Neutrophil (primary cell): ENCODE measurements at regions not wholly inside any gene's neighbourhood (a gene's known extent, or its start where the extent isn't known, plus 50 kb on each side); places are given as distances from the start of the nearest gene placed in this dataset.
"Not testable (repeated sequence)": the region's sequence is repeated elsewhere in the genome, so short reads cannot be mapped to it uniquely, and the experiment has no call there.

Experiments
- H3K27ac ChIP-seq: fragments of 200-600 bp; sonication (generic); 2 replicates; pipeline ENCODE4 v1.5.1; 2016; ENCODE audit warnings: mild to moderate bottlenecking, moderate library complexity
- H3K27me3 ChIP-seq: fragments of 200-600 bp; sonication (generic); 2 replicates; pipeline ENCODE4 v1.6.0; 2016; ENCODE audit warnings: mild to moderate bottlenecking
- H3K36me3 ChIP-seq: fragments of 200-600 bp; sonication (generic); 2 replicates; pipeline ENCODE4 v1.5.1; 2017
- H3K4me1 ChIP-seq, 2 experiments: fragments of 200-600 bp in 1 of 2; sonication (generic) in 1 of 2; 1 replicate in 1 of 2; 2 replicates in 1 of 2; pipeline versions ENCODE4 v1.5.1 to v1.6.1; 2013 to 2016; ENCODE audit warnings: low read depth in 1 of 2, low read length in 1 of 2, mild to moderate bottlenecking in 1 of 2, moderate library complexity in 1 of 2; ENCODE audit not compliant: control insufficient read depth in 1 of 2, insufficient read depth in 1 of 2
- H3K4me3 ChIP-seq, 2 experiments: fragments of 200-600 bp in 1 of 2; sonication (generic) in 1 of 2; 1 replicate in 1 of 2; 2 replicates in 1 of 2; pipeline ENCODE4 v1.5.1; 2013 to 2016; ENCODE audit warnings: low read depth in 1 of 2, low read length in 1 of 2, mild to moderate bottlenecking in 1 of 2, moderate library complexity in 1 of 2
- H3K9me3 ChIP-seq: fragments of 200-600 bp; sonication (generic); 2 replicates; pipeline ENCODE4 v1.5.1; 2016
- CTCF ChIP-seq: fragments of 200-600 bp; sonication (generic); IDR thresholded peaks from 2 replicates; pipeline ENCODE4 v1.5.1; 2016; ENCODE audit warnings: antibody characterized with exemption

- no peaks in the 10 kb centered on the region for H3K4me1 ChIP-seq
- no peaks in the 10 kb centered on the region for H3K9me3 ChIP-seq
- H3K36me3 ChIP-seq: no peaks in the 10 kb centered on the region
- no peak overlapping the region for H3K27ac ChIP-seq
- H3K27me3 ChIP-seq: no peaks in the 10 kb centered on the region
- H3K4me3 ChIP-seq: no peak overlapping the region
- TF ChIP-seq CTCF: no peak
Observed at GRCh38 chr3:20480786-20481365, 294.9 kb upstream of the SGO1 start.

GRCh38 chr3:20478436-20478835 is 292.4 kb upstream of the SGO1 start:
- no peaks in the 10 kb centered on the region for H3K9me3 ChIP-seq
- H3K27ac ChIP-seq: no peak overlapping the region
- H3K27me3 ChIP-seq: no peaks in the 10 kb centered on the region
- no peaks in the 10 kb centered on the region for H3K36me3 ChIP-seq
- no peak overlapping the region for H3K4me3 ChIP-seq
- no peak for TF ChIP-seq CTCF
- no peaks in the 10 kb centered on the region for H3K4me1 ChIP-seq

GRCh38 chr3:20464237-20464636 is 278.2 kb upstream of the SGO1 start:
- H3K4me3 ChIP-seq, H3K27me3 ChIP-seq, H3K36me3 ChIP-seq, H3K9me3 ChIP-seq, H3K27ac ChIP-seq, H3K4me1 ChIP-seq: not testable (repeated sequence)

GRCh38 chr3:20462723-20463122 is 276.7 kb upstream of the SGO1 start:
- H3K27ac ChIP-seq: no peak overlapping the region
- TF ChIP-seq CTCF: no peak
- no peak overlapping the region for H3K4me3 ChIP-seq
- no peaks in the 10 kb centered on the region for H3K9me3 ChIP-seq
- no peaks in the 10 kb centered on the region for H3K4me1 ChIP-seq
- no peaks in the 10 kb centered on the region for H3K36me3 ChIP-seq
- H3K27me3 ChIP-seq: no peaks in the 10 kb centered on the region

- no peak overlapping the region for H3K4me3 ChIP-seq
- TF ChIP-seq CTCF: no peak
- H3K27ac ChIP-seq: no peak overlapping the region
- no peaks in the 10 kb centered on the region for H3K9me3 ChIP-seq
- no peaks in the 10 kb centered on the region for H3K36me3 ChIP-seq
- H3K27me3 ChIP-seq: no peaks in the 10 kb centered on the region
- H3K4me1 ChIP-seq: no peaks in the 10 kb centered on the region
Observed at GRCh38 chr3:20462226-20462625, 276.2 kb upstream of the SGO1 start.

- Histone ChIP-seq H3K27ac (no peak overlapping the region), H3K4me1 (no peaks in the 10 kb centered on the region), H3K9me3 (no peaks in the 10 kb centered on the region), H3K27me3 (no peaks in the 10 kb centered on the region), H3K36me3 (no peaks in the 10 kb centered on the region), H3K4me3 (no peak overlapping the region)
- no peak for TF ChIP-seq CTCF
Observed at GRCh38 chr3:20458994-20459716, 273.1 kb upstream of the SGO1 start.
